AG10803 (cell line): ENCODE measurements at regions not wholly inside any gene's neighbourhood (a gene's known extent, or its start where the extent isn't known, plus 50 kb on each side); places are given as distances from the start of the nearest gene placed in this dataset.
"Not testable (repeated sequence)": the region's sequence is repeated elsewhere in the genome, so short reads cannot be mapped to it uniquely, and the experiment has no call there.

Experiments used
- DNase-seq: peaks from one replicate; pipeline ENCODE4 v3.0.0; 2010; ENCODE audit warnings: low read depth
- H3K4me3 ChIP-seq: 2 replicates; pipeline ENCODE4 v1.5.1; 2011; ENCODE audit warnings: mild to moderate bottlenecking, low read length, control low read depth
- TF ChIP-seq, protein P1 (sequence below): conservative IDR thresholded peaks from 2 replicates; pipeline ENCODE4 v1.5.1; 2011; ENCODE audit warnings: mild to moderate bottlenecking, low read length, control low read depth, inconsistent platforms

DNA sequence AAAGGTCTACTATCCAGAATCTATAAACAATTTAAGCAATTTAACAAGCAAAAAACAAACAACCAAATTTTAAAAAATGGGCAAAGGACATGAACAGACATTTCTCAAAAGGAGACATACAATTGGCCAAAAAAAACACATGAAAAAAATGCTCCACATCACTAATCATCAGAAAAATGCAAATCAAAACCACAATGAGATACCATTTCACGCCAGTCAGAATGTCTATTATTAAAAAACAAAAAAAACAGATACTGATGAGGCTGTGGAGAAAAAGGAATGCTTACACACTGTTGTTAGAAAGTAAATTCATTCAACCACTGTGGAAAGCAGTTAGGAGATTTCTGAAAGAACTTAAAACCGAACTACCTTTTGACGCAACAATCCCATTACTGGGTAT, 66.4 kb upstream of the SESTD1 start:
- no peak overlapping the region for H3K4me3 ChIP-seq
- no peak for DNase-seq
- TF ChIP-seq, protein P1, sequence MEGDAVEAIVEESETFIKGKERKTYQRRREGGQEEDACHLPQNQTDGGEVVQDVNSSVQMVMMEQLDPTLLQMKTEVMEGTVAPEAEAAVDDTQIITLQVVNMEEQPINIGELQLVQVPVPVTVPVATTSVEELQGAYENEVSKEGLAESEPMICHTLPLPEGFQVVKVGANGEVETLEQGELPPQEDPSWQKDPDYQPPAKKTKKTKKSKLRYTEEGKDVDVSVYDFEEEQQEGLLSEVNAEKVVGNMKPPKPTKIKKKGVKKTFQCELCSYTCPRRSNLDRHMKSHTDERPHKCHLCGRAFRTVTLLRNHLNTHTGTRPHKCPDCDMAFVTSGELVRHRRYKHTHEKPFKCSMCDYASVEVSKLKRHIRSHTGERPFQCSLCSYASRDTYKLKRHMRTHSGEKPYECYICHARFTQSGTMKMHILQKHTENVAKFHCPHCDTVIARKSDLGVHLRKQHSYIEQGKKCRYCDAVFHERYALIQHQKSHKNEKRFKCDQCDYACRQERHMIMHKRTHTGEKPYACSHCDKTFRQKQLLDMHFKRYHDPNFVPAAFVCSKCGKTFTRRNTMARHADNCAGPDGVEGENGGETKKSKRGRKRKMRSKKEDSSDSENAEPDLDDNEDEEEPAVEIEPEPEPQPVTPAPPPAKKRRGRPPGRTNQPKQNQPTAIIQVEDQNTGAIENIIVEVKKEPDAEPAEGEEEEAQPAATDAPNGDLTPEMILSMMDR, result no peak

- H3K4me3 ChIP-seq, result no peak overlapping the region
- TF ChIP-seq, protein P1, result no peak
- no peak for DNase-seq
These were observed 57.7 kb upstream of the SESTD1 start for GRCh38 chr2:179322289-179322688.

GRCh38 chr2:179321034-179321433, 56.4 kb upstream of the SESTD1 start:
- DNase-seq, H3K4me3 ChIP-seq: not testable (repeated sequence)

DNA sequence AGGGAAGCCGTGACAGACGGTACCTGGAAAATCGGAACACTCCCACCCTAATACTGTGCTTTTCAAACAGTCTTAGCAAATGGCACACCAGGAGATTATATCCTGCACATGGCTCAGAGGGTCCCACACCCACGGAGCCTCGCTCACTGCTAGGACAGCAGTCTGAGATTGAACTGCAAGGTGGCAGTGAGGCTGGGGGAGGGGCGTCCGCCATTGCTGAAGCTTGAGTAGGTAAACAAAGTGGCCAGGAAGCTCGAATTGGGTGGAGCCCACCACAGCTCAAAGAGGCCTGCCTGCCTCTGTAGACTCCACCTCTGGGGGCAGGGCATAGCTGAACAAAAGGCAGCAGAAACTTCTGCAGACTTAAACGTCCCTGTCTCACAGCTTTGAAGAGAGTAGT, 50.1 kb upstream of the SESTD1 start:
- DNase-seq, H3K4me3 ChIP-seq: not testable (repeated sequence)
